NCI-H460 (cell line): ENCODE measurements at regions not wholly inside any gene's neighbourhood (a gene's known extent, or its start where the extent isn't known, plus 50 kb on each side); places are given as distances from the start of the nearest gene placed in this dataset.

ENCODE experiments used
- DNase-seq: peaks from one replicate; pipeline ENCODE4 v3.0.0-alpha.2; 2016; ENCODE audit warnings: low read depth; ENCODE audit errors: extremely low read depth

DNA sequence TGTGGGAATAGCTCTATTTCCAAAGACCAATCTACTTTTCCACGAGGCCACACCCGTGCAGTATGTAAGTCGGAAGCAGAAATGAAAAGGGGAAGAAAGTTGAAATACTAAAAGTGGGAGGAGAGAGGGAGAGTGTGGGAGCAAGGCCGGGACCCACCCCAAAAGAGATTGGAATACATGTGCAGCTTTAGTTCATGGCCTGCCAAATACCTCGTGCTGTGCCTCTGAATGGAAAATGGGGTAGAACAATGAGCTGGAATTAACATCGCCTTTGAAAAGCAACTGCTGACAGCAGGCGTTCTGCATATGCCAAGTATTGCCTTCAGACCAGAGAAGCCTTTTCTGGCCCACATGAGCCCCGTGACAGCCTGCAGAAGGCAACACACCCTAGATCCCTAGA, 155.6 kb downstream of the CD83 start:
- no peak for DNase-seq

DNA sequence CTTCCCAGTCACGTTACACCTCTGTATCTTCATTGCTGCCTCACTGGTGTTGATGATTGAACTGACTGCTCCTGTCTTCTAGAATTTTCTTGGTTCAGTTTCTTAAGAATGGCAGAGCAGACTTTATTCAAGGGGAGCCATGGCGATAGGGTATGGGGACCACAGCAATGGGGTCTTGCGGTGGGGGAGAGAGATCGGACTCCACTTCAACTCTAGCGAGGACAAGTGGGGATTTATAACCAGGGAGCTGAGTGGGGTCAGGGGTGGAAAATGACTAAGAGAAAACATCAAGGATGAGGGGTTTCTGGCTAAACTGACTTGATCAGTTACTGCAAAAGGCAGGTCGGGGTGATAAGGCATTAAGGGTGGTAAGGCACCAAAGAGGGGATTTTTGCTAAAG, 156.4 kb downstream of the CD83 start:
- DNase-seq = no peak

GRCh38 chr6:14274546-14275492, 157.2 kb downstream of the CD83 start:
- DNase-seq = no peak

GRCh38 chr6:14275493-14275851, 157.9 kb downstream of the CD83 start:
- DNase-seq = no peak

GRCh38 chr6:14276071-14276470, 158.5 kb downstream of the CD83 start:
- no peak for DNase-seq

- no peak for DNase-seq
These were observed 159.3 kb downstream of the CD83 start for GRCh38 chr6:14276667-14277404.

- no peak for DNase-seq
These were observed 159.9 kb downstream of the CD83 start for GRCh38 chr6:14277405-14277930.

DNA sequence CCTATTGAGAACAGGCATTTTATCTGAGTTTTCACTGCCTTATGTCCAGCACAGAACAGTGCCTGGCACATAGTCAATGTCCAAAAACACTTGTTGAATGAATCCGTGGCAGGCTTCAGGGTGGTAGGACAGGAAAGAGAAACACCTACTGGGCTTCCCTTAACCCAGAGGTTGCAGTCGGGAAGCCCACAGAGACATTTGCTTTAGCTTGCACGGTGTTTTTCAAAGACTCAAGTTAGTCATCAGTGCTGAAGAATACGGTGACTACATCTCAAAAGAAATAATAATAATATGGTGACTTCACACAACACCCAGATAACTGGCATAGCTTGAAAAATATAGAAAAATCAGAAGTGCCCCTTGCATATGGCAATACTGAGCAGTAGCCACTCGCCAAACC, 160.4 kb downstream of the CD83 start:
- no peak for DNase-seq

GRCh38 chr6:14278446-14278845, 160.9 kb downstream of the CD83 start:
- no peak for DNase-seq

DNA sequence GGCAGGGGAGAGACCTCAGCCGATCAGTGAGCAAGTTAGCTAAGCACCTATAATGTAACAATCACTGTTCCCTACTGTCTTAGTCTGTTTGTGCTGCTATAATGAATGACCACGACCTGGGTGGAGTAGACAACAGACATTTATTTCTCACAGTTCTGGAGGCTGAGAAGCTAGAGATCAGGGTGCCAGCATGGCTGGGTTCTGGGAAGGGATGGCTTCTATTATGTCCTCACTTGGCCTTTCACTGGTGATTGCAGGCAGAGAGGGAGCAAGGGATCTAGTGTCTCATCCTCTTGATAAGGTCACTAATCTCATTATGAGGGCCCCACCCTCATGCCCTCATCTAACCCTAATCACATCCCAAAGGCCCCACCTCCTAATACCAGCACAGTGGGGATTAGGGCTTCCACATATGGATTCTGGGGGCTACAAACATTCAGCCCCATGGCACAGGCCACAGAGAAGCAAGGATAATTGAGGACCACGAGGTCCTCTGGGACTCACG, 162.5 kb downstream of the CD83 start:
- no peak for DNase-seq

GRCh38 chr6:14280766-14281293, 163.3 kb downstream of the CD83 start:
- no peak for DNase-seq

GRCh38 chr6:14281811-14282660, 164.5 kb downstream of the CD83 start:
- no peak for DNase-seq

DNA sequence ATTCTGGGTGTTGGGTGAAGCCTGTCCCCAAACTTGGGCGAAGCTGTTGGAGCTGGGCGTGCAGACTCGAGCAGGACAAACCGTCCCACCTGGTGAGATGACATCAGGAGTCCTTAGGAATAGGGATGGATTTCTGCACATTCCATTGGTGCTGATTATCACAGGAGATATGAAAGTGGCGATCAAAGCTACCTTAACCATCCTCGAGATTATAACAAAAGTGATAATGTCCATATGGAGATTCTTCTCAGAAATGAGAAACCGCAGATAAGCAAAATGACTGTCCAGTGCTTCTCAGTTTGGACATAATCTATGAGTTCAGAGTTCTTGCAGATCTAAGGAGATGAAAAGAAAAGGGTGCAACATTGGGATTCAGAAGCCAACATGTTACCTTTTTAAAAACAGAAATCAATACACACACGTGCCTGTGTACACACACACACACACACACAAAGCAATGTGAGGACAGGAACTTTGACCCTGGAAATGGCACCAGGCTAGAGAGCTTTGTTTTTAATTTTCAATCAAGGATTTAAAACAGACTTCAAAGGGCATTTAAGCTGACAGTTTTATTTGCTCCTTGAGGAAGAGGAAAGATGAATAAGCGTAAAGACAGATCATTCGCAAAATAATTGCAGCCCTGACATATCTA, 165.4 kb downstream of the CD83 start:
- DNase-seq = no peak

- no peak for DNase-seq
These were observed 166.1 kb downstream of the CD83 start for GRCh38 chr6:14283600-14284235.

- DNase-seq = no peak
These were observed 167.5 kb downstream of the CD83 start for GRCh38 chr6:14284969-14285590.

- DNase-seq = no peak
These were observed 168.6 kb downstream of the CD83 start for GRCh38 chr6:14286144-14286543.

- no peak for DNase-seq
These were observed 169.3 kb downstream of the CD83 start for GRCh38 chr6:14286634-14287428.

- no peak for DNase-seq
These were observed 170.1 kb downstream of the CD83 start for GRCh38 chr6:14287707-14288106.
